Renal pelvis (tissue), 1 donor: ENCODE measurements at regions not wholly inside any gene's neighbourhood (a gene's known extent, or its start where the extent isn't known, plus 50 kb on each side); places are given as distances from the start of the nearest gene placed in this dataset.
"Not testable (repeated sequence)": the region's sequence is repeated elsewhere in the genome, so short reads cannot be mapped to it uniquely, and the experiment has no call there.

Experiments used
- DNase-seq: peaks from one replicate; pipeline ENCODE4 v3.0.0-alpha.2; 2013

DNA sequence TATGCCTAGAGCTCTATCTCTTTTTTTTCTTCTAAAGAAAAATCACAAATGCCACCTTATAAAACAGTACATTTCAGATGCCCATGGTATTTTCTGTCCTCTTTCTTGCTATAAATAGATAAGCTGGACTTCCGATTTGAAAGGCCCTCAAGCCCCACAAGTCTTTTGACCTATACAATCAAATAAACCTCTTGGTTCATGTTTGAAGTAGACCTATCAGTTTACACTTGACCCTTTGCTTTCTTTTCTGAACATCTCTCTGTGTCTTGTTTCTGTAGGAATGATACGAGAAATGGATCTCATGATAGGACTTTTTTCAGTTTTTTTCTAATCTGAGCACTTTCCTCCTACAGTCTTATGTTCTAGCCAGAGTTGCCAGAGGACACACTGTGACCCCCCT, 327.2 kb downstream of the SOX9 start:
- DNase-seq = no peak

GRCh38 chr17:72452286-72453173, 331.7 kb downstream of the SOX9 start:
- no peak for DNase-seq

DNA sequence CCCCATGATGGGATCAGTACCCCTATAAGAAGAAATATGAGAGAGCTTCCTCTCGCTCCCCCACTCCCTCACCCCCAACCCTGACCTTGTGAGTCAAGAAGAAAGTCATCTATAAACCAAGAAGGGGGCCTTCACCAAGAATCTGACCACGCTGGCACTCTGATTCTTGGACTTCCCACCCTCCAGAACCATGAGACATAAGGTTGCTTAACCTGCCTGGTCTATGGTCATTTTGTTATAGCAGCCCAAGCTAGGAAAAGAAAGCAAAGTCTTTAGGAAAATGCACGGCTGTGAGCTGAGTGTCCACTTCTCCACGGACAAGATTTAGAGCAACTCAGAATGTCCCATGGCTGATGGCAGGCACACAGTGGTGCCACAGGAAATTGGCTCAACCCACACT, 333.5 kb downstream of the SOX9 start:
- no peak for DNase-seq

DNA sequence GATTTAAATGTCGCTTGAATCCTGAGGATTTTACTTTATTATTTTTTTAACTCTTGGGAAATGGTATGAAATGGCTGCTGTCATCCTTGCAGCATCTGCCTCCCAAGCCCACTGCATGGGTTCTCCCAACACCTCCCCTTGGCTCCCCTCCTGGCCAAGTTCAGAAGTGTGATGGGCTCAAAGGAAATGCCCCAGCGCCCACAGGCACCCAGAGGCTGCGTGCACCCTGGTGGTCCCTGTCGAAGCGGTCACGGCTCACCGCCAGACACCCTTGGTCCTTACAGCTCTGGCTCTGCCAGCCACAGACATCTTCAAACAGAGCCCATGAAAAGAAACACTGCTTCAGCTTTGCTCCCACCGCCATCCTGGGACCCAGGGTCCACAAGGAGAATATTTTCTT, 334.7 kb downstream of the SOX9 start:
- DNase-seq = no peak

DNA sequence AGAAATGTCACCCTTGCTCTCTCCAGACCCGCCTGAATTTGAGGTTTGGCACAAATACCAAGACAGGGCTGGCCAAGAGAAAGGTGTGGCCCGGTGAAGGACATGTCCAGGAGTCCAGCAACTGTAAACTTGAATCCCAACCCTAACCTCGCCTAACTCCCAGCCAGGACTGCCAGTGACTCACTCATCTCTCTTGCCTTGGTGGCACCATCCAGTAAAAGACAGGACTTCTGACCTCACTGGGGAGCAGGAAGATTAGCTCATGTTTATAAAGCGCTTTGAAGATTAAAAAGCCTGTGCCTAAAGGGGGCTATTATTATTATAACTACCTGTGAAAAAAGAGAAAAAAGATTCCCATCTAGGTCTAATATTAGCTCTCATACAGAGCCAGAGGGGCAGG, 335.3 kb downstream of the SOX9 start:
- no peak for DNase-seq

- DNase-seq = no peak
These were observed 336.9 kb downstream of the SOX9 start for GRCh38 chr17:72457712-72458111.

DNA sequence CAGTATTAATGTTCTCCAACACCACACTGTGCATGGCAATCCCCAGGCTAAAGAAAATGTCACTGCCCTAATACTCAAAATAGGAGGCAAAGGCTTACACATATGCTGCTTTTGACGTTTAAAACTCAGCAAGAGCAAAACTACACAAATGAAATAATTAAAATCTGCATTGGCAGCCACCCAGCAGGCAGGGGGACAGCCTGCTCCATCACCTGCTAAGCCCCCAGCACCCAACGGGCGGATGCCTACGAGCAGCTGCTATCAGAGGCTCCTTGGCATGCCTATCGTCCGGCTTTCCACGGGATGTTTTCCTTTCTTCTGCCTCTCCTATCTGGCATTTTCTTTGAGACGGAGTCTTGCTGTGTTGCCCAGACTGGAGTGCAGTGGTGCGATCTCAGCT, 337.5 kb downstream of the SOX9 start:
- no peak for DNase-seq

DNA sequence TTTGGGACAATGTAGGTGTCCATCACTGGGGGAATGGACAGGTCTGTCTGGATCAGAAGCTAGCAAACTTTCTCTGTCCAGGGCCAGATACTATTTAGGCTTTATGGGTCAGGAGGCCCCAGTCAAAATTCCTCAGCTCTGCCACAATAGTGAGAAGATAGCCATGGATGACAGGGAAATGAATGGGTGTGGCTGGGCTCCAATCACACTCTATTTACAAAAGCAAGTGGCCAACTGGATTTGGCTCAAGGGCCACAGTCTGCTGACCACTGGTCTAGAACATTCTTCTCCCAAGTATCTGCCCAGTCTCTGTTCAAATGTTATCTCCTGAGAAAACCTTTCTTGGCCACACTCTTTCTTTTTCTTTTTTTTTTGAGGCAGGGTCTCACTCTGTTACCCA, 339.9 kb downstream of the SOX9 start:
- DNase-seq = no peak

GRCh38 chr17:72461757-72462156, 340.9 kb downstream of the SOX9 start:
- no peak for DNase-seq

DNA sequence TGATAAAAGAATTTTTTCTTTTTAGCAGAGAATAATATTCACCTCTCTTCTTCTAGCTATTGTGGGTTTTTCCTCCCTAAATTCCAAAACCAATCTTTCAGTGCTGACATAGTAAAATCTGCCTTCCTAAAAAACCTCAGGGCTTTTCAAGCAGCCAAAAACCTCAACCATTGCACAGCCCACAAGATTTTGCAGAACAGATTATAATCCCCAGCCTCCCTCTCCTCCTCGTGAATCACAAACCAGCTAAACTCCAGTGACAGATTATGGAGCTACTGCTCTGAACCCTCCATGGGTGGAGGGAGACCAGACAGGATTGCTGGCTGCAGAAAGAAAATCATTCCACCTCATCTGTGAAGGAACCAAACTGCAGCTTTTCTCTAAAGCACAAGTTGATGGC, 341.6 kb downstream of the SOX9 start:
- no peak for DNase-seq

GRCh38 chr17:72462814-72463213, 342.0 kb downstream of the SOX9 start:
- no peak for DNase-seq

GRCh38 chr17:72463287-72464102, 342.7 kb downstream of the SOX9 start:
- no peak for DNase-seq

DNA sequence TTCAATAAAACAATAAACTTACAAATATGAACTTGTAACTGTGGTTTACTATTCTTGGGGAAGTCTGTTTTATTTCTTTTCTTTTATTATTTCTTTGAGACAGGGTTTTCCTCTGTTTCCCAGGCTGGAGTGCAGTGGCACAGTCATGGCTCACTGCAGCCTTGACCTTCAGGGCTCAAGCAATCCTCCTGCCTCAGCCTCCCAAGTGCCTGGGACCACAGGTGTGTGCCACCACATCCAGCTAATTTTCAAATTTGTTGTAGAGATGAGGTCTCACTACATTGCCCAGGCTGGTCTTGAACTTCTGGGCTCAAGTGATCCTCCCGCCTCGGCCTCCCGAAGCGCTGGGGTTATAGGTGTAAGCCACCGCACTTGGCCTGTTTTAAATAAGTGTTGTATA, 343.4 kb downstream of the SOX9 start:
- not testable (repeated sequence) for DNase-seq

- DNase-seq = peak; percentile 55
These were observed 344.6 kb downstream of the SOX9 start for GRCh38 chr17:72465191-72466024.

GRCh38 chr17:72466199-72466598, 345.4 kb downstream of the SOX9 start:
- no peak for DNase-seq

- DNase-seq = no peak
These were observed 345.8 kb downstream of the SOX9 start for GRCh38 chr17:72466606-72467005.

GRCh38 chr17:72467841-72468653, 347.2 kb downstream of the SOX9 start:
- no peak for DNase-seq

- no peak for DNase-seq
These were observed 348.0 kb downstream of the SOX9 start for GRCh38 chr17:72468841-72469240.

GRCh38 chr17:72470121-72470705, 349.4 kb downstream of the SOX9 start:
- no peak for DNase-seq

- no peak for DNase-seq
These were observed 349.9 kb downstream of the SOX9 start for GRCh38 chr17:72470734-72471133.

GRCh38 chr17:72471296-72471695, 350.5 kb downstream of the SOX9 start:
- no peak for DNase-seq
